RWPE1 (cell line): ENCODE measurements at regions not wholly inside any gene's neighbourhood (a gene's known extent, or its start where the extent isn't known, plus 50 kb on each side); places are given as distances from the start of the nearest gene placed in this dataset.
A peak's percentile ranks its signal among the peaks of the same experiment; 100 is the strongest.

ENCODE experiments used
- CTCF ChIA-PET: fragments of 350-600 bp; sonication (Branson Sonifier 250); formaldehyde crosslinking; extraction: SDS; loops from one replicate; lab custom pipeline; 2021; lab: Yijun Ruan, JAX
- POLR2A ChIA-PET: fragments of 400-600 bp; formaldehyde crosslinking; extraction: SDS; loops from one replicate; lab custom pipeline; 2020; ENCODE audit warnings: antibody characterized with exemption; ENCODE audit not compliant: low non-redundant PET; lab: Yijun Ruan, JAX
- DNase-seq: peaks from one replicate; pipeline ENCODE4 v3.0.0; 2012; ENCODE audit warnings: low spot score
- H3K27ac ChIP-seq: fragments of 450-650 bp; 2 replicates; pipeline ENCODE4 v1.5.1; 2017
- CTCF ChIP-seq: fragments of 450-650 bp; conservative IDR thresholded peaks from 2 replicates; pipeline ENCODE4 v1.5.1; 2017; ENCODE audit warnings: low read depth, mild to moderate bottlenecking

- ChIA-PET CTCF (interaction anchor here (0.6 to 0.7 kb wide), 2 partner anchors 21 to 699 kb away, joined by 3 read pairs; no protein-coding TSS in a partner anchor), POLR2A (no interaction called here)
- TF ChIP-seq CTCF, result no peak
- peak; percentile 13 for DNase-seq
- peak overlapping the region; percentile 83 for H3K27ac ChIP-seq
Observed at GRCh38 chr6:16985513-16986284, 116.2 kb upstream of the STMND1 start.

- H3K27ac ChIP-seq, result no peak overlapping the region
- CTCF ChIA-PET, result interaction anchor here (0.6 kb wide), 1 partner anchor 697 kb away, joined by 3 read pairs; no protein-coding TSS in a partner anchor
- no peak for TF ChIP-seq CTCF
- POLR2A ChIA-PET, result no interaction called here
- DNase-seq, result no peak
Observed at GRCh38 chr6:16982807-16983206, 119.0 kb upstream of the STMND1 start.

- no peak overlapping the region for H3K27ac ChIP-seq
- ChIA-PET CTCF (interaction anchor here (1.8 kb wide), 1 partner anchor 15 kb away, joined by 6 read pairs; no protein-coding TSS in a partner anchor), POLR2A (no interaction called here)
- DNase-seq, result no peak
- no peak for TF ChIP-seq CTCF
Observed at GRCh38 chr6:16979677-16980370, 122.0 kb upstream of the STMND1 start.

GRCh38 chr6:16978686-16979085 lies 123.2 kb upstream of the STMND1 start:
- POLR2A ChIA-PET, result no interaction called here
- no peak for TF ChIP-seq CTCF
- CTCF ChIA-PET, result interaction anchor here (1.8 kb wide), 1 partner anchor 14 kb away, joined by 6 read pairs; no protein-coding TSS in a partner anchor
- H3K27ac ChIP-seq, result no peak overlapping the region
- no peak for DNase-seq

- CTCF ChIA-PET, result no interaction called here
Observed at GRCh38 chr6:16976385-16977183, 125.3 kb upstream of the STMND1 start.

More at GRCh38 chr6:16976385-16977183, 125.3 kb upstream of the STMND1 start:
- no peak for TF ChIP-seq CTCF
- no peak overlapping the region for H3K27ac ChIP-seq
- DNase-seq, result no peak
- POLR2A ChIA-PET, result no interaction called here
